Testis (tissue), 2 donors: ENCODE measurements at regions not wholly inside any gene's neighbourhood (a gene's known extent, or its start where the extent isn't known, plus 50 kb on each side); places are given as distances from the start of the nearest gene placed in this dataset.

Source experiments
- DNase-seq: peaks from one replicate; pipeline ENCODE4 v3.0.0-alpha.2; 2019
- H3K27ac ChIP-seq, 2 donors: fragments of 200-600 bp; sonication (generic); one replicate each; pipeline ENCODE4 v1.5.1; 2019
- H3K27me3 ChIP-seq: fragments of 200-600 bp; sonication (generic); one replicate; pipeline ENCODE4 v1.5.1; 2019
- H3K36me3 ChIP-seq: fragments of 200-600 bp; sonication (generic); one replicate; pipeline ENCODE4 v1.5.1; 2017; ENCODE audit warnings: low read depth; ENCODE audit errors: missing control alignments
- H3K4me1 ChIP-seq: fragments of 200-600 bp; sonication (generic); one replicate; pipeline ENCODE4 v1.5.1; 2019
- H3K4me3 ChIP-seq, 2 donors: fragments of 200-600 bp; sonication (generic); one replicate each; pipeline ENCODE4 v1.5.1; 2017 to 2019
- H3K9me3 ChIP-seq: fragments of 200-600 bp; sonication (generic); one replicate; pipeline ENCODE4 v1.5.1; 2017
- CTCF ChIP-seq, 3 experiments: fragments of 450-650 bp in 2 of 3; fragments of 200-600 bp in 1 of 3; sonication (generic) in 1 of 3; IDR thresholded peaks; one replicate each; pipeline ENCODE4 v1.5.1; 2016 to 2019; ENCODE audit warnings: antibody characterized with exemption in 3 of 3, mild to moderate bottlenecking in 2 of 3, moderate library complexity in 1 of 3
- POLR2A ChIP-seq: fragments of 450-650 bp; IDR thresholded peaks from one replicate; pipeline ENCODE4 v1.6.1; 2017; ENCODE audit warnings: antibody characterized with exemption, mild to moderate bottlenecking, moderate library complexity
- WGBS, 2 donors: methylation state at CpG; one replicate each; pipeline ENCODE4 v1.1.5; 2018; 5-methylcytosine and 5-hydroxymethylcytosine counted together
- intact Hi-C: fragments of 100-400 bp; cut with DNase I; formaldehyde crosslinking; loops from one replicate; pipeline ENCODE4 v1.15.1; 2023; ENCODE audit warnings: low total_unique reads

- 51 to 53% methylated on average over 2 of the region's 2 CpGs for WGBS, 2 donors
- Histone ChIP-seq H3K27ac (peak overlapping the region in 1 of 2 donors; percentile 74), H3K4me1 (no peaks in the 10 kb centered on the region), H3K36me3 (no peaks in the 10 kb centered on the region), H3K4me3 (no peak overlapping the region), H3K9me3 (no peaks in the 10 kb centered on the region), H3K27me3 (no peaks in the 10 kb centered on the region)
- no peak for TF ChIP-seq POLR2A
- no peak for TF ChIP-seq CTCF (IDR thresholded peaks at IDR 0.05)
- DNase-seq = no peak
- intact Hi-C loops = no loop called here
These were observed 113.2 kb upstream of the FLRT2 start for GRCh38 chr14:85416771-85417170.

GRCh38 chr14:85417396-85417795, 112.5 kb upstream of the FLRT2 start:
- H3K4me3 ChIP-seq = no peak overlapping the region
- no peaks in the 10 kb centered on the region for H3K27me3 ChIP-seq
- 56 to 72% methylated on average over 2 of the region's 2 CpGs for WGBS, 2 donors
- peak overlapping the region in 1 of 2 donors; percentile 17 for H3K27ac ChIP-seq
- no peaks in the 10 kb centered on the region for H3K9me3 ChIP-seq
- TF ChIP-seq CTCF (IDR thresholded peaks at IDR 0.05) = no peak
- intact Hi-C loops = no loop called here
- no peaks in the 10 kb centered on the region for H3K36me3 ChIP-seq
- no peaks in the 10 kb centered on the region for H3K4me1 ChIP-seq
- no peak for DNase-seq

- Histone ChIP-seq H3K36me3 (no peaks in the 10 kb centered on the region), H3K27me3 (no peaks in the 10 kb centered on the region), H3K9me3 (no peaks in the 10 kb centered on the region), H3K4me1 (no peaks in the 10 kb centered on the region), H3K4me3 (no peak overlapping the region), H3K27ac (no peak overlapping the region)
- TF ChIP-seq CTCF (IDR thresholded peaks at IDR 0.05) = no peak
- no peak for TF ChIP-seq POLR2A
- WGBS, 2 donors = 91 to 100% methylated on average over 1 of the region's 1 CpG
- intact Hi-C loops = no loop called here
- no peak for DNase-seq
These were observed 111.2 kb upstream of the FLRT2 start for GRCh38 chr14:85418721-85419120.

- WGBS, 2 donors = 83 to 96% methylated on average over 1 of the region's 1 CpG
- DNase-seq = no peak
- no peaks in the 10 kb centered on the region for H3K36me3 ChIP-seq
- intact Hi-C loops = no loop called here
- H3K4me1 ChIP-seq = no peaks in the 10 kb centered on the region
- no peak overlapping the region for H3K4me3 ChIP-seq
- TF ChIP-seq POLR2A = no peak
- TF ChIP-seq CTCF (IDR thresholded peaks at IDR 0.05) = no peak
- no peak overlapping the region for H3K27ac ChIP-seq
- H3K27me3 ChIP-seq = no peaks in the 10 kb centered on the region
- H3K9me3 ChIP-seq = no peaks in the 10 kb centered on the region
These were observed 109.7 kb upstream of the FLRT2 start for GRCh38 chr14:85420278-85420677.

GRCh38 chr14:85420707-85421106, 109.2 kb upstream of the FLRT2 start:
- TF ChIP-seq CTCF (IDR thresholded peaks at IDR 0.05) = no peak
- no peak for TF ChIP-seq POLR2A
- WGBS, 2 donors = 96 to 97% methylated on average over 5 of the region's 5 CpGs
- DNase-seq = no peak
- Histone ChIP-seq H3K9me3 (no peaks in the 10 kb centered on the region), H3K36me3 (no peaks in the 10 kb centered on the region), H3K27me3 (no peaks in the 10 kb centered on the region), H3K27ac (no peak overlapping the region), H3K4me3 (no peak overlapping the region), H3K4me1 (no peaks in the 10 kb centered on the region)
- intact Hi-C loops = no loop called here
